ENCODE measurements at regions not wholly inside any gene's neighbourhood (a gene's known extent, or its start where the extent isn't known, plus 50 kb on each side); places are given as distances from the start of the nearest gene placed in this dataset.

DNA sequence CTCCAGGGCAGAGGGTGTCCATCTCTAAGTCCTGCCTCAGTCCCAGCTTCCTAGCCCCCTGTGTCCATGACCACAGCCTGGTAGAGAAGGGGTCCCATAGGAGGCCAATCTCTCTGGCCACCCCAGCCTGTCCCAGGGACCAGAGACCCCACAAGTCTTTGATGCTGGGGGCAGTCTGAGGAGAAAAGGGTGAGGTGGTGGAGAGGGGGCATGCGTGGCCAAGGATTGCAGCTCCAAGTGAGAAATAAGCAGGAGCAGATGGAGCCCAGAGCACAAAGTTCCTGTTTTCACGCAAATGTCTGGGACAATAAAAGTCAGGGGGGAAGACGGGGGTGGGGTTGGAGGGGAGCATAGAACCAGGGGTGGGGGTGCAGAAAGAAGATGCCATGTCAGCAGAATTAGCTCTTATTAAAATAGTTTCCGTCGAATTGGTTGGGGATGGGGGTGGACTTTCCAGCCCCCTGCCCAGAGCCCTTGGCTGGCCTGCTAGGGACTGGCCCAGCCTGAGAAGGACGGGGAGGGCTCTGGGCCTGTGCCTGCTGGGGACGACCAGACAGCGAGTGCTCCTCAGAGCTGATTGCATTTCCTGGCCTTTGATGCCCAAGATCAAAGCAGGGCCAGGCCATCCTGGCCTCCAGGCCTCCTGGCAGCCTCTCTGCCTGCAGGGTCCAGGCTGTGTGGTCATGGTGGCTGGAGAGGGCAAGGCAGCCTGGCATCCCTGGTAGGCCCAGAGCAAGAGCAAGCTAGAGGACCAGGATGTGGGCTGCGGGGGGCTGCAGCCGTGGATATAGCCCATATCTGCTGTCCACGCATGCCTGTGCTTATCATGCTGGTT, 337.1 kb downstream of the DYSF start:
- Histone ChIP-seq H3K9me3 (ENCODE audit: low read length) (no peaks in the 10 kb centered on the region), H2AFZ (ENCODE audit: low read length) (no peak overlapping the region), H3K4me3 (replicated peaks in 1 of 3; ENCODE audit: insufficient read depth in 1 of 3, low read depth in 2 of 3, low read length in 3 of 3) (no peak overlapping the region), H3K79me2 (ENCODE audit: insufficient read depth, low read length) (no peaks in the 10 kb centered on the region), H3K4me2 (ENCODE audit: low read depth, low read length) (no peak overlapping the region), H4K20me1 (ENCODE audit: insufficient read depth, low read length) (no peaks in the 10 kb centered on the region), H3K9ac (ENCODE audit: insufficient read depth, low read depth, low read length) (no peak overlapping the region), H3K36me3 (replicated peaks in 1 of 2; ENCODE audit: control insufficient read depth in 1 of 2, insufficient read depth in 2 of 2, low read length in 2 of 2) (no peaks in the 10 kb centered on the region), H3K4me1 (ENCODE audit: insufficient read depth, low read length) (peaks cover 10% of the 10 kb centered on the region), H3K27me3 (ENCODE audit: control insufficient read depth in 1 of 2, insufficient read depth in 2 of 2, low read length in 2 of 2) (peaks cover 2 to 33% of the 10 kb centered on the region in 2 experiments; a peak in 4 of 5 replicates), H3K27ac (ENCODE audit: extremely low read length, insufficient read depth, low read length) (no peak overlapping the region)
- in situ Hi-C loops (cut with HindIII; ENCODE audit: extremely low pct_ligation_motif_present, low pct_unique_long_range_greater_than_20kb) (loop anchor here (5.0 kb wide), 2 partner anchors 118 to 243 kb away; no protein-coding TSS in a partner anchor), intact Hi-C loops (cut with micrococcal nuclease; ENCODE audit: unreplicated experiment) (no loop called here)
- TF ChIP-seq CREM (IDR thresholded peaks at IDR 0.05) (no peak), CREM (CRISPR knock-in tag; IDR thresholded peaks at IDR 0.05) (no peak), MAFK (conservative IDR thresholded peaks at IDR 0.05 in 1 of 2, IDR thresholded peaks at IDR 0.05 in 1 of 2; ENCODE audit: low read length in 2 of 2) (peak; percentile 86 to 93), NPAS2 (CRISPR knock-in tag; IDR thresholded peaks at IDR 0.05; ENCODE audit: borderline replicate concordance) (no peak), MAFF (IDR thresholded peaks at IDR 0.05; ENCODE audit: low read depth, low read length) (peak; percentile 86), PTBP1 (IDR thresholded peaks at IDR 0.05; ENCODE audit: low read depth, low read length, poor library complexity, severe bottlenecking) (no peak), ZC3H4 (CRISPR knock-in tag; IDR thresholded peaks at IDR 0.05; ENCODE audit: borderline replicate concordance) (no peak), ZSCAN29 (CRISPR knock-in tag; conservative IDR thresholded peaks at IDR 0.05) (no peak), YY1 (IDR thresholded peaks at IDR 0.05; ENCODE audit: insufficient read depth, insufficient replicate concordance, low read depth, low read length) (no peak), ZNF10 (CRISPR knock-in tag; IDR thresholded peaks at IDR 0.05; ENCODE audit: borderline replicate concordance, low read depth) (no peak), ZNF530 (CRISPR knock-in tag; IDR thresholded peaks at IDR 0.05; ENCODE audit: low read depth) (no peak), ZFP36L1 (CRISPR knock-in tag; IDR thresholded peaks at IDR 0.05) (no peak), RBFOX2 (IDR thresholded peaks at IDR 0.05; ENCODE audit: low read depth, low read length) (no peak), HNRNPL (IDR thresholded peaks at IDR 0.05; ENCODE audit: low read depth, low read length) (peak; percentile 60; the same call in 1 of the 2 replicates)
- TF ChIP-seq, protein P1, sequence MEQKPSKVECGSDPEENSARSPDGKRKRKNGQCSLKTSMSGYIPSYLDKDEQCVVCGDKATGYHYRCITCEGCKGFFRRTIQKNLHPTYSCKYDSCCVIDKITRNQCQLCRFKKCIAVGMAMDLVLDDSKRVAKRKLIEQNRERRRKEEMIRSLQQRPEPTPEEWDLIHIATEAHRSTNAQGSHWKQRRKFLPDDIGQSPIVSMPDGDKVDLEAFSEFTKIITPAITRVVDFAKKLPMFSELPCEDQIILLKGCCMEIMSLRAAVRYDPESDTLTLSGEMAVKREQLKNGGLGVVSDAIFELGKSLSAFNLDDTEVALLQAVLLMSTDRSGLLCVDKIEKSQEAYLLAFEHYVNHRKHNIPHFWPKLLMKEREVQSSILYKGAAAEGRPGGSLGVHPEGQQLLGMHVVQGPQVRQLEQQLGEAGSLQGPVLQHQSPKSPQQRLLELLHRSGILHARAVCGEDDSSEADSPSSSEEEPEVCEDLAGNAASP (CRISPR knock-in tag; IDR thresholded peaks at IDR 0.05; ENCODE audit: borderline replicate concordance): no peak
- 64% methylated on average over 7 of the region's 11 CpGs for WGBS (ENCODE audit: low lambda C conversion rate)
- DNase-seq (ENCODE audit: low spot score) (no peak), ATAC-seq (no peak), FAIRE-seq (no peak)
- POLR2A ChIA-PET: no interaction called here
- BruUV-seq (replicated peaks): no TSS peak
- CTCF ChIA-PET (ENCODE audit: low intra/inter-chr PET ratio, low total read pairs): no interaction called here

Measured in HepG2 (cell line).